ENCODE measurements at regions not wholly inside any gene's neighbourhood (a gene's known extent, or its start where the extent isn't known, plus 50 kb on each side); places are given as distances from the start of the nearest gene placed in this dataset.
"Not testable (repeated sequence)": the region's sequence is repeated elsewhere in the genome, so short reads cannot be mapped to it uniquely, and the experiment has no call there.

DNA sequence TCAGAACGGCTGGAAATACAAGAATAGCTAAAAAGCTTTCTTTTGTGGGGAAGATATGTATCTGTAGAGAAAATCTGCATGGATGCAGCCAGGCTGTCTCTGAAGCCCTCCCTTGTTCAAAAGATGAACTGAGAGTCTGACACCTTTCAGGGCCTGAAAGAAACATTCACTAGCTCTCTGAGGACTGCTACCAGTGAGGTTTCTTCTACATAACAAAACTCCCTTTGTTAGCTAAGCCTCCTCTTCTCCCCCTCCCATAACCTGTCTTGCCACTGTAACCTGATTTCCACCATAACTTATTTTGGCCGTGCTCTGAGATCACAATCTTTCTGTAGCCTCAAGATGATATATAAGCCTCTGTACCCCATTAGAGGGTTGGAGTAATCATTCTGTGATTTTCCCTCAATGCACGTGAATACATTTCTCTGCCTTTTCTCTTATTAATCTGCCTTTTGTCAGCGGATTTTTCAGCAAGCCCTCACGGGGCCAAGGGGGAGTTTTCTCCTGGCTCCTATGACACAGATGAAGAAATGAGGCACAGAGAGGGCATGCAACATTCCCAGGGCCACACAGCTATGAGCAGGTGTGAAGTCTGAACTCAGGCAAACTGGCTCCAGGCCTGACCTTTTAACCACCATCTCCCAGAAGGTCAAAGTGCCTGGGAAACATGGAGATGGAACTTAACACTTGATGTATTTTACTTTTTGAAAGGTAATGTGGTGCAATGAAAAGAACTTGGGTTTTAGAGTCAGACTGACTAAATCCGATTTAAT is 161.6 kb upstream of the PRDX4 start:
- H3K4me1 ChIP-seq: peaks cover 16% of the 10 kb centered on the region
- no peak overlapping the region for H3K4me3 ChIP-seq
- no peaks in the 10 kb centered on the region for H3K27me3 ChIP-seq (ENCODE audit: low read depth)
- H3K9me3 ChIP-seq: no peaks in the 10 kb centered on the region; the same call in 1 of the 2 replicates
- in situ Hi-C loops (cut with MboI; ENCODE audit: low sequenced_read_pairs): no loop called here
- H3K36me3 ChIP-seq (replicated peaks): no peaks in the 10 kb centered on the region
- DNase-seq (ENCODE audit: low spot score in 2 of 2): peak; percentile 41 to 88

DNA sequence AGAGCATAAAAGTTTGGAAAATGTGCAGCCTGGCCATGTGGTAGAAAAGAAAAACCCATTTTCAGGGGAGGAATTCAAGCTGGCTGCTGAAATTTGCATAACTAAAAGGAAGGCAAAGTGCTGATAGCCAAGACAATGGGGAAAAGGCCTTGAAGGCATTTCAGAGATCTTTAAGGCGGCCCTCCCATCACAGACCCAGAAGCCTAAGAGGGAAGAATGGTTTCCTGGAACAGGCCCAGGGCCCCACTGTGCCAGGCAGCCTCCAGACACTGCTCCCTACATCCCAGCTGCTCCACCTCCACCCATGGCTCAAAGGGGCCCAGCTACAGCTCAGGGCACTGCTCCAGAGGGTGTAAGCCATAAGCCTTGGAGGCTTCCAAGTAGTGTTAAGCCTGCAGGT is 158.0 kb upstream of the PRDX4 start:
- H3K4me3 ChIP-seq: no peak overlapping the region
- H3K27me3 ChIP-seq (ENCODE audit: low read depth): no peaks in the 10 kb centered on the region
- peak; percentile 52 to 59 for DNase-seq (ENCODE audit: low spot score in 2 of 2)
- no peaks in the 10 kb centered on the region; the same call in 1 of the 2 replicates for H3K9me3 ChIP-seq
- no peaks in the 10 kb centered on the region for H3K36me3 ChIP-seq (replicated peaks)
- in situ Hi-C loops (cut with MboI; ENCODE audit: low sequenced_read_pairs): no loop called here
- H3K4me1 ChIP-seq: peaks cover 16% of the 10 kb centered on the region

DNA sequence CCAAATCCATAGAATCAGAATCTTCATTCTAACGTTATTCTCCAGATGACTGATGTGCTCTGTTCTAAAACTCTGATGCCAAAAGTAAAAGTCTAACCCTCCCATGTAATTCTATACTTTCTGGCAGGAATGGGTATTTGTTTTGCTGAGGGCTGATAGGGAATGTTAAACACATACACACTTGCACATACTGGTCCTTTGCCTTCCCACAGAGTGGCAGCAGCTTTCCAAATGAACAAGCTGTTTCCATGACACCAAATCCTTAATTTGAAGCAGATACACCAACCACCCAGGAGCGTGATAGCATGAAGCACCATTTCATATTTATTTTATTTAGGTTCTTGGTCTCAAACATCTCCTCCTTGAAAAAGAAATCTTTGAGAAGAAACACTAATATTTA is 155.5 kb upstream of the PRDX4 start:
- no peak overlapping the region for H3K4me3 ChIP-seq
- DNase-seq (ENCODE audit: low spot score in 2 of 2): no peak
- no peaks in the 10 kb centered on the region for H3K36me3 ChIP-seq (replicated peaks)
- in situ Hi-C loops (cut with MboI; ENCODE audit: low sequenced_read_pairs): no loop called here
- no peaks in the 10 kb centered on the region; the same call in 1 of the 2 replicates for H3K9me3 ChIP-seq
- no peaks in the 10 kb centered on the region for H3K27me3 ChIP-seq (ENCODE audit: low read depth)
- H3K4me1 ChIP-seq: peaks cover 4% of the 10 kb centered on the region; the same call in 1 of the 2 replicates

DNA sequence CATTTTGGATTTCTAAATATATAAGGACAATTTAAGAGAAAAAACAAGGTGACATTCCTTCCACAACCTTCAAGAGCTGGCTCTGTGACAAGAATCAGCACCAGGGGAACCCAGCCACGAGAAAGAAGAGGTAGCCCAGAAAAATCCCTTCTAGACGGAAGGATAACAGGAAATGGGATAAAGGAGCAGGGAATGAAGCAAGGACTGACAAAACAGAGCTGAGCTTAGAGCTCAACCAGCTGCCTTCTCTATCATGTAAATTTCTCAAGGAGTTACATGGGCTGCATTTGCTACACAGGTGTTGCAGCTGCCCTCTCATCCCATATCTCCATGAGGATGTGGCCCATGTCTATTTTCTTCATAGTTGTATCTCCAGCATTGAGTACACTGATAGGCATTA is 154.2 kb upstream of the PRDX4 start:
- DNase-seq (ENCODE audit: low spot score in 2 of 2): no peak
- in situ Hi-C loops (cut with MboI; ENCODE audit: low sequenced_read_pairs): no loop called here
- no peaks in the 10 kb centered on the region for H3K4me1 ChIP-seq
- H3K4me3 ChIP-seq: no peak overlapping the region
- no peaks in the 10 kb centered on the region for H3K27me3 ChIP-seq (ENCODE audit: low read depth)
- no peaks in the 10 kb centered on the region for H3K36me3 ChIP-seq (replicated peaks)
- no peaks in the 10 kb centered on the region; the same call in 1 of the 2 replicates for H3K9me3 ChIP-seq

DNA sequence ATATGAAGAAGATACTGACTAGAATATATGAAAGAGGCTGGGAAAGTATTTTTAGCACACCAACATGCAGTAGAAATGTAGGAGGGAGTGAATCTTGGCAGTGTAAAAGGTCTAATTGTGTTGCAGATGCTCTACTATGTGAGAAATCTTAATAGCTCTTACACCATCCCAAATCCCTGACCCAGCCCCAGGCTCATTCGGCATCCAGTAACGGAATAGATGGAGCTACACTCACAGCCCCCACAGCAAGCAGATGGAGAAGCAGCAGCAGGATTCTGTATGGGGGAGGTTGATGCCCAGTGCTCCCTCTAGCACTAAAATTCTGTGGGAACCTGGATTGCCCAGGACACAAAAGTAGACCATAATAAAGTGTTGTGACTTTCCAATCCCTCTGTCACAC is 153.2 kb upstream of the PRDX4 start:
- H3K9me3 ChIP-seq: no peaks in the 10 kb centered on the region
- in situ Hi-C loops (cut with MboI; ENCODE audit: low sequenced_read_pairs): no loop called here
- no peak overlapping the region for H3K4me3 ChIP-seq
- no peaks in the 10 kb centered on the region for H3K4me1 ChIP-seq
- DNase-seq (ENCODE audit: low spot score in 2 of 2): no peak
- H3K36me3 ChIP-seq (replicated peaks): no peaks in the 10 kb centered on the region
- no peaks in the 10 kb centered on the region for H3K27me3 ChIP-seq (ENCODE audit: low read depth)

DNA sequence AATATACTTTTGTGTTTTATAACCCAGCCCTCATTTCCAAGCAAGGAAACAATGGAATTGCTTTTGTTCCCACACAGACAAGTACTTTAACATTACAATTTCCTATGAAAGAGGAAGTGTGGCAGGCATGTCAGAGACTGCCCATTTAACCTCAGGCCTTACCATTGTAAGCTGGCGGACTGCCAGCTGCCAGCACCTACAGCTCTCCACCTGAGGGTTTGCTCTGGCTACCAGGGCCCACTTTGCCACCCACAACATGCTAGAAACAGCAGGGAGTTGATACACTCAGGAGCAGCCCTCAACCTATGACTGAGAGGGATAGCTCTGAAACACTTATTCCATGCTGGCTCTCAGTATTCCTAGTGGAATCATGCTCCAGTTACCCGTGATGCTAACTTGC is 152.3 kb upstream of the PRDX4 start:
- no peak for DNase-seq (ENCODE audit: low spot score in 2 of 2)
- Histone ChIP-seq H3K36me3 (replicated peaks) (no peaks in the 10 kb centered on the region), H3K9me3 (no peaks in the 10 kb centered on the region), H3K4me1 (no peaks in the 10 kb centered on the region), H3K27me3 (ENCODE audit: low read depth) (no peaks in the 10 kb centered on the region), H3K4me3 (no peak overlapping the region)
- in situ Hi-C loops (cut with MboI; ENCODE audit: low sequenced_read_pairs): no loop called here

DNA sequence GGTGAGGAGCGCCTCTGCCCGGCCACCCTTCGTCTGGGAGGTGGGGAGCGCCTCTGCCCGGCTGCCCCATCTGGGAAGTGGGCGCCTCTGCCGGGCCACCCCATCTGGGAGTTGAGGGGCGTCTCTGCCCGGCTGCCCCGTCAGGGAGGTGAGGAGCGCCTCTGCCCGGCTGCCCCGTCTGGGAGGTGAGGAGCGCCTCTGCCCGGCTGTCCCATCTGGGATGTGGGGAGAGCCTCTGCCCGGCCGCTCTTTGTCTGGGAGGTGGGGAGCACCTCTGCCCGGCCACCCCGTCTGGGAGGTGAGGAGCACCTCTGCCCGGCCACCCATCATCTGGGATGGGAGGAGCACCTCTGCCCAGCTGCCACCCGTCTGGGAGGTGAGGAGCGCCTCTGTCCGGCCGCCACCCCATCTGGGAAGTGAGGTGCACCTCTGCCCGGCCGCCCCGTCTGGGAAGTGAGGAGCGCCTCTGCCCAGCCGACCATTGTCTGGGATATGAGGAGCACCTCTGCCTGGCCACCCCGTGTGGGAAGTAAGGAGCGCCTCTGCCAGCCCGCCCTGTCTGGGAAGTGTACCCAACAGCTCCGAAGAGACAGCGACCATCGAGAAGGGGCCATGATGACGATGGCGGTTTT is 144.2 kb upstream of the PRDX4 start:
- H3K36me3 ChIP-seq (replicated peaks); in situ Hi-C loops (cut with MboI; ENCODE audit: low sequenced_read_pairs); DNase-seq (ENCODE audit: low spot score in 2 of 2); H3K4me1 ChIP-seq; H3K27me3 ChIP-seq (ENCODE audit: low read depth); H3K4me3 ChIP-seq; H3K9me3 ChIP-seq: not testable (repeated sequence)

DNA sequence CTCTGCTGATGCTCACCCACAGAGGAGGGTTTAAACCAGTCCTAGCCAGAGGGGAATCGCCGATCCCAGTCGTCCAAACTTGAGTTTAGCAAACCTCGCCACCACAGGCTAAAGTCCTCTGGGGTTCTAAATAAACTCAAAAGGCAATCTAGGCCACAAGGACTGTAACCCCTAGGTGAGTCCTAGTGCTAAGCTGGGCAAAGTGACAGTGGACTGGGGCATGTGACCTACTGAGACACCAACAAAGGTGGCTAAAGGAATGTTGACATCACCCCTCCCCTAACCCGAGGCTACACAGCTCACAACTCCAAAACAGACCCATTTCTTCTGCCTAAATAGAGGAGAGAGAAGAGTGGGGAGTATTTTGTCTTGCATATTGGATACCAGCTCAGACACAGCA is 142.8 kb upstream of the PRDX4 start:
- Histone ChIP-seq H3K9me3 (no peaks in the 10 kb centered on the region), H3K4me3 (no peak overlapping the region), H3K36me3 (replicated peaks) (no peaks in the 10 kb centered on the region), H3K4me1 (no peaks in the 10 kb centered on the region), H3K27me3 (ENCODE audit: low read depth) (peaks cover 4% of the 10 kb centered on the region; the same call in 1 of the 2 replicates)
- no peak for DNase-seq (ENCODE audit: low spot score in 2 of 2)
- in situ Hi-C loops (cut with MboI; ENCODE audit: low sequenced_read_pairs): no loop called here

DNA sequence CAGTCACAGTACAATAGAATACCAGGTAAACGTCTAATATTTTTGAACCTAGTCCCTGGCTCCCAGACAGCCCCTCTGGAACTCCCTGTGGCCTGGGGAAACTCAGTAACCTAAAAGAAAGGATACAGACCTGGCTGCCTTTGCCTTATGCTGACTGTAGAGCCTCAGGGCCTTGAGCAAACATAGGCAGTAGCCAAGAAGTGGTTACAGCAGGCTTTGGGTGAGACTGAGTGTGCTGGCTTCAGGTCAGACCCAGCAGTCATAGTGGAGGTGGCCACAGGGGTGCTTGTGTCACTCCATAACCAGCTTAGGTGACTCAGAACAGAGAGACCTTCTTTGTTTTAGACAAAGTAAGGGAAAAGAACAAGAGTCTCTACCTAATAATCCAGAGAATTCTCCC is 141.8 kb upstream of the PRDX4 start:
- no peaks in the 10 kb centered on the region for H3K36me3 ChIP-seq (replicated peaks)
- peaks cover 6% of the 10 kb centered on the region for H3K27me3 ChIP-seq (ENCODE audit: low read depth)
- in situ Hi-C loops (cut with MboI; ENCODE audit: low sequenced_read_pairs): no loop called here
- H3K4me1 ChIP-seq: no peaks in the 10 kb centered on the region
- H3K9me3 ChIP-seq: no peaks in the 10 kb centered on the region
- no peak overlapping the region for H3K4me3 ChIP-seq
- DNase-seq (ENCODE audit: low spot score in 2 of 2): no peak

DNA sequence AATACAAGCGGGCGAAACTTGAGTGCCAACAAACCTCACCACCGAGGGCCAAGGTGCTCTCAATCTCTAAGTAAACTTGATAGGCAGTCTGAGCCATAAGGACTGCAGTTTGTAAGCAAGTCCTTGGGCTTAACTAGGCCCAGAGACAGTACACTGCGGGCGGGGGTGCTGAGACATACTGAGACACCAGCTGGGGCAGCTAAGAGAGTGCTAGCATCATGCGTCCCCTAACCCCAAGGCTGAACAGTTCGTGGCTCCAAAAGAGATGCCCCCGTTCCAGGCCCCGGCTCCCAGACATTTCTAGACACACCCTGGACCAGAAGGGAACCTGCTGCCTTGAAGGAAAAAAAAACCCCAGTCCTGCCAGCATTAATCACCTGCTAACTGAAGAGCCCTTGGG is 126.8 kb upstream of the PRDX4 start:
- no peak for DNase-seq (ENCODE audit: low spot score in 2 of 2)
- Histone ChIP-seq H3K9me3 (no peaks in the 10 kb centered on the region), H3K4me1 (no peaks in the 10 kb centered on the region), H3K36me3 (replicated peaks) (no peaks in the 10 kb centered on the region), H3K27me3 (ENCODE audit: low read depth) (peaks cover 2% of the 10 kb centered on the region; the same call in 1 of the 2 replicates), H3K4me3 (no peak overlapping the region)
- in situ Hi-C loops (cut with MboI; ENCODE audit: low sequenced_read_pairs): no loop called here

DNA sequence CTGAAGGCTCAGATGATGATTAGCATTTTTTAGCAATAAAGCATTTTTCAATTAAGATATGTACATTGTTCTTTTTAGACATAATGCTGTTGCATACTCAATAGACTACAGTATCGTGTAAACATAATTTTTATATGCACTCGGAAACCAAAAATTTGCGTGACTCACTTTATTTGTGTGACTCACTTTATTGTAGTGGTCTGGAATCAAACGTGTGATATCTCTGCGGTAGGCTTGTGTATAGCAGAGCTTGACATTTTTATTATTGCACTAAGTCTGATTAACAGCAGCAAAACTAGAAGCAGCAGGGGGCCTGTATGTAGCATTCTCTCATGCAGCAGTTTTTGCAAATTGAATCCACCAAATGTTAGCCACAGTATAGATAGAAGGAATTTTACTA is 119.1 kb upstream of the PRDX4 start:
- Histone ChIP-seq H3K36me3 (replicated peaks) (no peaks in the 10 kb centered on the region), H3K4me3 (no peak overlapping the region), H3K27me3 (ENCODE audit: low read depth) (peaks cover 2% of the 10 kb centered on the region; the same call in 1 of the 2 replicates), H3K4me1 (no peaks in the 10 kb centered on the region), H3K9me3 (no peaks in the 10 kb centered on the region)
- in situ Hi-C loops (cut with MboI; ENCODE audit: low sequenced_read_pairs): no loop called here
- DNase-seq (ENCODE audit: low spot score in 2 of 2): no peak

DNA sequence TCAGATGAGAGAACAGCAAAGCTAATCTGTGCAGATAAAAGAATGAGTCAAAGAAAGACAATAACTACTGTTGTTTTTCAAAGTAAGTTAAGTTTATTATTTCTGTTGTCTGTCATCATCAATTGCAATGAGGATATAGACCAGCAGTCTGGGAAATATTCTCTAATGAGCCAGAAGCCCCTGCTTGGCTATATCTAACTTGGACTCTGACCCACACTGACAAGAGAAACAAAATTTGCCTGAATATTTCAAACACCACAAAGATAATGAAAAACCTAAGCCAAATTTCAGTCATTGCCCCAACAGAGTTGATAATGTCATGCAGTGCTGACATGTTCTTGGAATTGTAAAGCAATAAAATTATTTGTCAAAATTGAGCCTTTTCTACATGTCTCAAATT is 115.0 kb upstream of the PRDX4 start:
- no peaks in the 10 kb centered on the region for H3K4me1 ChIP-seq
- H3K4me3 ChIP-seq: no peak overlapping the region
- no peaks in the 10 kb centered on the region for H3K27me3 ChIP-seq (ENCODE audit: low read depth)
- no peak for DNase-seq (ENCODE audit: low spot score in 2 of 2)
- no peaks in the 10 kb centered on the region for H3K36me3 ChIP-seq (replicated peaks)
- no peaks in the 10 kb centered on the region for H3K9me3 ChIP-seq
- in situ Hi-C loops (cut with MboI; ENCODE audit: low sequenced_read_pairs): no loop called here

DNA sequence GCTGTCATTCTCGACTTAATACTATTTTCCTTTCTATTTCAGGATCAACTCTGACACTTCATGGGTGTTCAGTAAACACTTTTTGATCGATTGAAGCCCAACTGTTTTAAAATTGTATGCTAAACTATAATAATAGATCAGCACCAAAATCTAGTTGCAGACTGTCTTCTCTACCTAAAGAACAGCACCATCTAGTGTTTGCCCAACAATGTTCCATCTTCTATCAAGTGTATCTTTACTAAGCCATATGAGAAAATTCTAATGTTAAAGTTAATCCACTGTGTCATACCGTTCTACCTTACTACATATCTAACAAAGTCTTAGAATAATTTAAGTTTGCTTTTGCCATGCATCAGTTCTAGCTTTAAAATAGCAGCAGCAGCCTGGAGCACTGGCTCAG is 113.0 kb upstream of the PRDX4 start:
- no peaks in the 10 kb centered on the region for H3K36me3 ChIP-seq (replicated peaks)
- in situ Hi-C loops (cut with MboI; ENCODE audit: low sequenced_read_pairs): no loop called here
- H3K27me3 ChIP-seq (ENCODE audit: low read depth): no peaks in the 10 kb centered on the region
- DNase-seq (ENCODE audit: low spot score in 2 of 2): peak; percentile 15 to 33
- H3K4me1 ChIP-seq: no peaks in the 10 kb centered on the region
- no peak overlapping the region for H3K4me3 ChIP-seq
- H3K9me3 ChIP-seq: no peaks in the 10 kb centered on the region

DNA sequence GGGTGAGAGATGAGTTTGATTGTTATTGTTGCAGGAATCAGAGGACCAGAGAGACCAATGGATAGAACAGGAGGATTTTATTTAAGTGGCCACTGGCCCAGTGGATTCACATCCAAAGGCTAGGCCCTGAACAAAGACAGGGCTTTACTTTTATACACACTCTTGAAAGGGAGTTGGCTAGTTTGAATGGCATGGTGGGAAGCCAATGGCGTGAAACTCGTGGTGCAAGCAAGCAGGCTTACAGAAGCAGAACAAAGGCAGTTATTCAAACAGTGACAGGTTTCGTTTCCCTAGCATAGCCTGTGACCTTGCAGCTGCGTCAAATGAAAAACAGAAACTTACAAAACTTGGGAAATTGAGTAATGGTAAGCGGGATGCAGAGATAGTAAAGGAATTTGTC is 110.2 kb upstream of the PRDX4 start:
- no peaks in the 10 kb centered on the region for H3K27me3 ChIP-seq (ENCODE audit: low read depth)
- H3K4me3 ChIP-seq: no peak overlapping the region
- no peaks in the 10 kb centered on the region for H3K36me3 ChIP-seq (replicated peaks)
- in situ Hi-C loops (cut with MboI; ENCODE audit: low sequenced_read_pairs): no loop called here
- peak in 1 of 2 experiments; percentile 20 for DNase-seq (ENCODE audit: low spot score in 2 of 2)
- H3K4me1 ChIP-seq: no peaks in the 10 kb centered on the region
- no peaks in the 10 kb centered on the region for H3K9me3 ChIP-seq

All from HAP-1 (cell line).